Glomerular endothelial cell (primary cell): ENCODE measurements at regions not wholly inside any gene's neighbourhood (a gene's known extent, or its start where the extent isn't known, plus 50 kb on each side); places are given as distances from the start of the nearest gene placed in this dataset.

ENCODE experiments used
- DNase-seq: peaks from one replicate; pipeline ENCODE4 v3.0.0-alpha.2; 2011; ENCODE audit warnings: low read depth, low spot score; ENCODE audit errors: extremely low read depth

DNA sequence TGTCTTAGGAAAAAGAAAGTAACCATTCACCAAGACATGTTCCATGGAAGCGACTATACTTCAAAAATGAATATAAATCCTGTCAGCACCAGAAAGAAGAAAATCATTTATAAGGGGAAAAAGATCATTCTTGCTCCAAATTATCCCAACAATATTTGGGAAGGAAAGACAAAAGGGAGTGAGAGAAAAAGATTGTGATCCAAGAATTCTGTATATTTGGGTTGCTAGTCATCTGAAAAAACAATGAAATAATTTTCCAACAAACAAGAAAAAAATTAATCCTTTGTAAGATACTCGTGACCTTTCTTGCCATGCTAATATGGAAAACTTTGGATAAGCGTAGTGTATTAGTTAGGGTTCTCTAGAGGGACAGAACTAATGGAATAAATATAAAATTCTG is 163.2 kb upstream of the ZNF32 start:
- DNase-seq: no peak

DNA sequence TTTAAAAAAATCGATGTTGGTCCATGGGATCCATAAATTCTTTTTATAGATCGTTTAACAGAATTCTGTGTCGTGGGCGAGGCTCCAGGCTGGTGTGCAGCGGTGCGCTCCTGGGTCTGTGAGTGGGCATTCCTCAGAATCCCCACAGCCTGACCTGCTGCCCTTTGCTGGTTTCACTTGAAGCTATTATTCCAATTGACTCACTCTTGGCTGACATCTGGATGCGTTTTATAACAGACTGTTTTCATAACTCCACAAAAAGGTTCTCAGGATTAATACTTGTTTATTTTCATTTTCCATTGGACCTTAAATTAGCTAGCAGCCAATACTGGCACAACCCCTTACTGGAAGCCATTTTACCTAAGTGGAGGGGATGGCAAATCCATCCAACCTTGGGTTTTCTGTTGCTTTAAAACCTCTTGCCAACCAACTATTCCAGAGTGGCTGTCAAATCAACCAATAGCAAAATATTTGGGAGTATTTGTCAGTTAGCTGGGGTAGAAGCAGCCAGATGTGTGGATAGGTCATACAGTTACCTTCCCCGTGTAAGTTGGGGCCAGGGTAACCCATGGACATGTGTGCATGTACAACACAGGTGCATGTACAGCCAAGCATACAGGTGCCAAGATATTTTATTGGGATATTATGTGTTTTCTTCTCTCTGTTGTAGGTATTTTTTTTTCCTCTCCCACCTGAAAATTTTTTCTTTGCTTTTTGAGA is 160.7 kb upstream of the ZNF32 start:
- no peak for DNase-seq

DNA sequence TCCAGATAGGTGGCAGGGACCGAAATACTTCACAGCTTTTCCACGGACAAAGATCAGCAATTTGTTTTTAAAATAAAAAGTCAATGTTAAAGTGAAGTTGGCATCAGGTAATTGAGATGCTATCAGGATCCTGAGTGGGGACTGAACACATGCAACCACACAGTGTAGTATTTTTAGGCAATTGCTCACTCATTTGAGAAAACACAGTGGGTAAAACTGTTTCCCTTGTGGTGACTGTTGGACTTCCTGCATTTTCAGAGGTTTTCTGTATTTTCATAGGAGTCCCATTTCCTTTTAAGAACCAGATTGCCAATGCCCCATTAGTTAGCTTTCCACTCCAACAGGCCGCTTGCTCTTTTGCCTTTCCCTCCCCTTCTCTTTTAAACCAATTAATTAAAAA is 159.5 kb upstream of the ZNF32 start:
- no peak for DNase-seq

DNA sequence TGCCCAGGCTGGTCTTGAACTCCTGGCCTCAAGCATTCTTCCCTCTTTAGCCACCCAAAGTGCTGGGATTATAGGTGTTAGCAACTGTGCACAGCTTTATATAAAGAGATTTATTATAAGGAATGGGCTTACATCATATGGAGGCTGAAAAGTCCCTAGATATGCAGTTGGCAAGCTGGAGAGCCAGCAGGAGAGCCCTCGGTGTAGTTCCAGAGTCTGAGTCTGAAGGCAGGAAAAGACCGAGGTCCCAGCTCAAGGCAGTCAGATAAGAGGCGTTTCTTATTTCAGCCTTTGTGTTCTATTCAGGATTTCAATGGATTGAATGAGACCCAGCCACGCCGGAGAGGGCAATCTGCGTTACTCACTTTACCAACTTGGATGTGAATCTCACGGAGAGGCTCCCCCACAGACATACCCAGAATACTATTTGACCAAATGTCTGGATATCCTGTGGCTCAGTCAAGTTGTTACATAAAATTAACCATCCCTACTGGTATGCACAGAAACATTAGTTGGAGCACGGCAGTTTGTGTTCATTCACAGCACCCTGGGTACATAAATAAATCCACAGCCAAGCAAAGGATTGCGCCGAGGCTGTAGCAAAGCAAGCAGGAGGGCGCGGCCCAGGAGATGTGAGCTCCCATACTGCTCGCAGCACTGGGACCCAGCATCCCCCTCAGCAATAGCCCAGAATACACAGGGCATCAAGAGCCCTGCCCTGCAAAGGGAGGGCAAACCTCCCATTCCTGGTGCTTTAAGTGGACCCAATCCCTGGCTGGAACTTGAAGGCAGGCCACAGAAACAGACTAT is 158.4 kb upstream of the ZNF32 start:
- DNase-seq: no peak

DNA sequence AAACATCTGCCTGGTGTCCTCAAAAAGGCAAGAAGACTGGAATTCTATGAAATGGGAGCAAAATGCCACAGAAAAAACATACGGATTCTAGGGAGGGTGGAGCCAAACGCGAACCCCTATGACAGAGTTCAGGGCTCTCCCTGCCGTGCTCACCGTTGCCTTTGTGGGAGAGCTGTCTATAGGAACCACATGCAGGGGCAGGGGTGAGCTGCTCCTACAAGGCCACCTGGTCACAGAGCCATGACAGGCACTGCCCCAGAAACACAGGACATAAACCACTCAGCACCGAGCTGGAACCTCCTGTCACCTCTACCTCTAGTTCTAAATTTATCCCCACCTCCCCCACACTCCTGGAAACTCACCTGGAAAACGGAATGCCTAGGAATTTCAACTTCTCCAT is 155.1 kb upstream of the ZNF32 start:
- DNase-seq: no peak

DNA sequence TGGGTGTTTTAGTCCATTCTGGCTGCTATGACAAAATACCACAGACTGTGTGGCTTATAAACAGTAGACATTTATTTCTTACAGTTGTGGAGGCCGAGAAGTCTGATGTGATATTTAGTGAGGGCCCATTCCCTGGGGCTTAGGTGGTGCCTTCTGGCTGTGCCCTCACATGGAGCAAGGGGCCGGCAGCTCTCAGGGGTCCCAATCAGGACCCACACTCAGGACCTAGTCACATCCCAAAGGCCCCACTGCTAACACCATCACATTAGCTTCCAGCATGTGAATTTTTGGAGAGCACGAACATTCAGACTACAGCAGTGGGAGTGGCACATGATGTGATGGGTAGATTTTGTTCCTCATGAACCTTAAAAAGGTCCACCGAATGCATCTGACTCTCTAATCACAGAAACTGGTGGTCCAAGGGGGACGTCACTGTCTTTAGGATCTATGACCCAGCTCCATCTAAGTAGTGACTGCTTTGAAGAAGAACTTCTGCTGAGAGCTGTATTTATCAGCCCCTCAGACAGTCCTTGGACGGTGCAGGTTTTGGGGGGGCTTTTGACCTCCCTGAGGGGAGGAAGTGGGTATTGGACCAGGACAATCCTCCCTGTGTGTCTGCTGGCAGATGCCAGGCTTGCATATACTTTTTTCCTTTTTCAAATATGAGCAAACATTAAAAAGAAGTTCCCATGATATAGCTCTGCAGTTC is 154.5 kb upstream of the ZNF32 start:
- DNase-seq: no peak

DNA sequence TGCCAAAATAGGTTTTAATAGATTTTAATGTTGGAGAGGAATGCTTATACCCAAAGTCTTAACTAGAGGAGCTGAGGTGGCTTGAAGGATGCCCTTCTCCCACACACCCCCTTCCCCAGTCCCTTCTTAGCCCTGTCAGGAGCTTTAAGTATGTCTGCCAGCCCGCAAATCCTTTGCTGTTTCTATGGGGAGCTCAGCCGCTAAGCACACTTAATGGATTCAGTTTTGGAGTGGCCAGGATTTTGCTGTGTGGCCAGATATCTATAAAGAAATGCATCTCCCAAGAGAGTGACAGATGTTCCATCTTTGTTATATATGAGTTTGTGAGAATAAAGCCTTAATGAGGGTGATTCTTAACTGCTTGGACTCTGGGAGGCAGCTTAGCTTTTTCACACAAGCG is 152.9 kb upstream of the ZNF32 start:
- no peak for DNase-seq

DNA sequence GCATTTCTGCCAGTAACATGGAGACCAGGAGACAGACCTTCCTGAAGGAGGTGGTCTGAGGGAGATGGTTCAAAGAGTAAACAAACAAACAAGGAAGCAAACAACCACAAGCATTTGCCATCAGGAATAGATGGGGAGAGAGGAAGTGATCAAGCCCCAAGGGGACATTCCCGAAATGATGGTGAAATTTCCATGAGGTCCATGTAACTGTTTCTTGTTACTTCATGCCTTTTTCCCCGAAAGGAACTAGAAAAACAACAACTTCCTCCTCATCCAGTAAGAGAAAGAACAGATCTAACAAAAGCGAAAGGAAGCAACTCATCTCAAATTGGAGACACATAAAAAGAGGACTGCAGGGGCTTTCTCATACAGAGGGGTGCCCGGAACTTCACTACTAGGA is 152.5 kb upstream of the ZNF32 start:
- DNase-seq: no peak

DNA sequence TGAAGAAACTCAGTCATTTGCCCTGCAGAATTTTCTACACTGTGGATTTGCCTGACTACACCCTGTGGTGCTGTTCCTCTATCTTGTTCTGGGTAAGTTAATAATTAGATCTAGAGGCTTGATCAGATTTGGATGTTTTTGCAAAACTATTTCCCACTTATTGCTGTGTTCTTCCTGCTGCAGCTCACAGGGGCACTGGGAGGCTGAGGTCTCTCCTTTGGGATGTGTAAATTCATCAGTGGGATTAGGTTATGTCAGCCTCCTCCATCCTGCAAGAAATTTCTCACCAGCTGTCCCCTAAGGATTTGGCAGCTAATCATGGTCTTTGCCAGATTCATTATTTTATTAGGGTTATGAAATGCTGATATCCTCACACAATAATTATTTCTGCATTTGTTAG is 148.1 kb upstream of the ZNF32 start:
- DNase-seq: no peak

DNA sequence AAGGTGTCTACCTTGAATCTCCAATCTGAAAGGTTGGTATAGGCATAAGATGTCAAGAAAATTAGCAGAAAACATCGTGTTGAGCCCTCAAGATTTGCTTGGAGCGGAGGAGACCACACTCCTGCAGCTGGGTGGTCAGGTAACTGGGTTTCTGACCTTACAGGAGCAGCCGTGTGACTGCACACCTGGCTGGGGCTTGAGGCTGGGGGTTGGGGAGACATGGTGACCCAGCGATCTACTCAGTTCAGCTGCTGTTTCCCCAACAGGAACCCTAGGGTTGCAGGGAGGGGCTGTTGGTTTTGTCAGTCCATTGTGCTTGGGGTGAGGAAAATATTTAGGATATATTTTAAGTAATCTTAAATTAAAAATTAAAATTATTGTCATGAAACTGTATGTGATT is 147.0 kb upstream of the ZNF32 start:
- DNase-seq: no peak

DNA sequence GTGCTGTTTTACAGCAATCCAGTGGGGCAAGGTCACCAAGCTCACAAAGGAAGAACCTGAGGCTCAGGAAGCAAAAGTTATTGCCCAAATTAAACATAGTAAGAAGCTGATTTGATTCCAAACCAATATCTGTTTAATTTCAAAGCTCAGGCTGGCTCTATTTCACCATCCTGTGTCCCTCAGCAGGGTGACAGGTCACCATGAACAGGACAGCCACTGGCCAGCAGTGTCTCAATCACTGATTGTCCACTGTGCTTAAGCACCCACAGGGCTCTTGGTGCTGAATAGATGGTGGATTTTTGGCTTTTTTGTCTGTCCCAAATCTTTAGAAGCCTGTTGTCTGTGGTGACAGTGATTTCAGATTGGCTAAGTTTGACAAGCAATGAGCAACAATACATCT is 146.4 kb upstream of the ZNF32 start:
- DNase-seq: no peak

DNA sequence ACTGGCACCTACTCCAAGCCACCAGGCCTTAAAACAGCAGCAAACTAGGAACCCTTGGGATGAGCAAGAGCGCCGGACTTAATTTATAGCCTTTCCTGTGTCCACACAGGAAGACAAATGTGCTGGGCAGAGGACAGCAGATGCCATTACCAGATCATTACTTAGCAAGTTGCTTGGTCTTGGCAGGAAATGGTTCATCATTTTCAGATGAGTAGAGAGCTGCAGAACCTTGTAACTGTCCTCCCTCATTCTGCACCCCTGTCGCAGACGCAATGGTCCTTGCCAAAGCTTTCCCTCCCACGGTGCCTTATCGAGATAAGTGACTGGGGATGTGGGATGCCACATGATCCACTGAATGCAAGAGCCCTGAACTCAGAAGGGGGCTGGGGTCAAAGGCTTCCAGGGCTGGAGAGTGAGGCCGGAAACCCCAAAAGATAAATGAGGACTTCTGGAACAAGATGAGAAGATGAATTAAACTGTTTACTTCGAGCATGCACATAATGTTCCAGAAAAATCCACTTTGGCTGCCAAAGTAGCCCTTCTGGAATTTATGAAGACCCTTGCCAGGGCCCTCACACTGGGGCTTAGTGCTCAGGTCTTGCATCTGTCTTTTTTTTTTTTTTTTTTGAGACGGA is 145.6 kb upstream of the ZNF32 start:
- DNase-seq: no peak

DNA sequence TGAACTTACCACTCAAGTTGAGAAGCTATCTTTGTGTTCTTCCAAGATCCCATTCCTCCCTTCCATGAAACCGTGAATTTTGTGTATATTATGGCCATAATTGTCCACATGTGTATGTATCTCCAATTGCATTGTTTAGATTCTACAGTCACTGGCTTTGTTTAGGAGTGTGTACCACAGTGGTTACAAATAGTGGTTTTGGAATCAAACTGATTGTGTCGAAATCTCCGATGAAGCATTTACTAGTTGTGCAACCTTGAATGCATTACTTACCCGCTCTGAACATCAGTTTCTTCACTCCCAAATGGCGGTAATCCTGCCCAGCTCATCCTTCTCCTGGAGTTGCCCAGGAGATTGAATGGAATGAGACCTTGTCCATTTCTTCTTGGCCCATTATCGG is 145.0 kb upstream of the ZNF32 start:
- DNase-seq: no peak

DNA sequence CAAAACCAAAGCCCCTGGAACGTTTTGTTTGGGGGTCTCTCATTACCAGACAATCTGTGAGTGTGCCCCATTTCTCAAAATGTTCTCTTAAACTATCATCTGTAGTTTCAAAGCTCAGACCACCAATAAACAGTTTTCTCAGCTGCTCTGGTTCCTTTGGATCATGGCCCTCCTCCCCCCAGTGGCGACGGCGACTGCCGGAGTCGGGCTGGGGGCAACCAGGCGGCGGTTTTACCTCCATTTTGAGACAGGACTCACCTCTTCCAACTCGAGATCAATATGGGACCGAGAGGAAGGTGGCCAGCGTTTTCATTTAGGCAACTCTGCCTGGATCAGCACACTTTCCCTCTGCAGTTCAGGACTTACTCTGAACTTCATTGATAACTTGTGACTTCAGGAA is 141.5 kb upstream of the ZNF32 start:
- no peak for DNase-seq

DNA sequence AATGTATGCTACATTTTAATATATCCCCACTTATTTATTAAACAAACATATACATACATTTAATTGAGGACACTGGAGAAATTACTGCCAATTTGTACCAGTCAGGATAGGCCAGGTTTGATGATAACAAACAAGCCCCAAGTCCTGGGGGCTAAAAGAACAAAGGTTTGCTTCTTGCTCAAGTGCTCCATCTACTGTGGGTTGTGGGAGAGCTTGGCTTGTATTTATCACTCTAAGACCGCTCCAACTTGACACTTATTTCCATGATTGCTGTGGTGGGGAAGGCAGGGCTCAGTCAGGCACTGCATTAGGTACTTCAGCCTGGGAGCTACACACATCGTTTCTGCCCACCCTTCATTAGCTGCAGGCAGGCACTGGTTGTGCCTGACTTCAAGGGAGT is 136.6 kb upstream of the ZNF32 start:
- DNase-seq: no peak

DNA sequence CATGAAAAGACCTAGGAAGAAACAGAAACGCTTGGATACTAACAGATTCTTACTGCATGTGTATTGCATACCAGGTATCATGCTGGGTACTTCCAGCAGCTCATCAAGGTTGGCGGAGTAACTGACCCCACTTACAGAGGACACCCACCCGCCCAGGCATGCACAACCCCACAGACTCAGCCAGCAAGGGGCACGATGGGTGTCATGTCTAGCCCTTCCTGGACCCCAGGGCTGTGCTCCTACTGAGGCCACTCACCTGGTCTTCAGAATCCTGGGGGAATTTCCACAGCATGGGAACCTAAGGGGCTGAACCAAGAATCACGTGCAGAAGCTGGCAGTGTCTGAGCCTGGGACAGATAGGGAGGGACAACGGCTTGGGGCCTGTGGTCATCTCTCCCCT is 134.1 kb upstream of the ZNF32 start:
- no peak for DNase-seq

DNA sequence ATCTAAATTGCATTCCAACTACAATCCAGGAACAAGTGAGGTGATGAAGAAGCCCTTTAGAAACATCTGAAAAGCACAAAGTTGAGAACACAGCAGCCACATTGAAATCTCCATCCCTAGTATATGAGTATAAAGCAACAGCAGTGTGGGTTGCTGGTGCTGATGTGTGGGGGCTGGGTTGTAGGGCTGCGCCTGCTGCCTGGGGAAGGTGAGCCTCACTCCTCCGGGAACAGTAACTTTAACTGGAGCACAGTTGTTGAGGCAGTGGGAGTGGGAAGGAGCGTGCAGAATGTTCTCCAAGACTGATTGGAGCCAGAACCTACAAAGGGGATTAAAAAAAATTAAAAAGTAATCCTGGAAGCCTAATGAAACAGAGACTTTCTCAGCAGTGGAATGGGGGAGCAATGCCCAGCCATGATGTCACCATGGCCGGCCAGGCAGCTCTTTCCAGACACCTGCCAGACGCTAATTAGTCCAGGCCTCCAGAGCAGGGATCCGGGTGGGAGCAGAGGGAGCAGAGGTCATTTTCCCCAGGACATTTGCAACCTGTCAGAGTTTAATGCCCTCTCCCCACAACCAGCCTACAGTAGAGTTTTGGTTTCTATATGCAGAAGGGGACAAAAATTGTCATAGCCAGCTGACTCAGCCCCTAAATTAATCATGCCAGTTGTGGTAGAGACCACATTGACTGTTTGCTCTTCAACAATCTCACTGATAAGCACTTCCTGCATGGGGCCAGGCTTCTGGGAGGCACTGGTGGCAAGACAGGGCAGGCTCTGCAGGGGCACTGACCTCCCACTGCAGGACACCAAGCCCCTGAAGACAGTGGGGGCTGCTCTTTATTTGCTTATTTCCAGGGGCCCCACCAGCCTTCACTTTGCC is 133.0 kb upstream of the ZNF32 start:
- no peak for DNase-seq

DNA sequence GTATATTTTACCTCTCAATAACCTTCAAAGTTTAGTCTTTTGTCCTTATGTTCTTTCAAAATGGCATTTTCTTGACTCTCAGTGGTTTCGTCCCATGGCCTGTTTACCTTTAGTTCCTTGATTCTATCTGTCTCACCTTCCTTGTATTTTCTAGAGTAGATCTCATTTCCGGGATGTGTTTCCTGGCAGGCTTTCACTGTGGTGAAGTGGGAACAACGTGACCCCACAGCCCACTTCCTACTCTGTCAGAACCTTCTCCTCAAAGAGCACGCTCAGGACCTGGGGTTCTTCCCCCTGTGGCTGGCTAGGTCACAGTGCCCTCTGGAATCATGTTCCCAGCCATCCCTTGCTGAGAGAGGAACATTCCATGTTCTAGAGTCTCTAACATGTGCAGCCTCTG is 129.9 kb upstream of the ZNF32 start:
- DNase-seq: no peak

DNA sequence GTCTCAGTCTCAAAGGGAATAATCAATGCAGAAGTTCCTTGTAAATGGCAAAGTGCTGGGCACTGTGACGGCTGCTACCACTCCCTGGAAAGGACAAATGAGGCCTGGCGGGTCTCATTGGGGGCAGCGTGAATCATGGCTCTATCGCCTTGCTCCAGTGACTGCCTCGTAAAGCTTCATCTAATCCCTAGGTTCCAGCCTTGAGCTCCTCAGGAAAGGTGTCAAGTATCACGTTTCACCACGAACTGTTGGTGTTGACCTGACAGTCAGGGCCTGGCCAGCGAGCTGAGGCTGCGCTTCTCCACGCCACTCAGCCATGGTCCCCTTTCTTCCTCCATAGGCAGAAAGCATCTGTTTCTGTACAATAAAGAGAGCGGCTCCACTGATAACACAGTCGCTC is 126.7 kb upstream of the ZNF32 start:
- DNase-seq: no peak

DNA sequence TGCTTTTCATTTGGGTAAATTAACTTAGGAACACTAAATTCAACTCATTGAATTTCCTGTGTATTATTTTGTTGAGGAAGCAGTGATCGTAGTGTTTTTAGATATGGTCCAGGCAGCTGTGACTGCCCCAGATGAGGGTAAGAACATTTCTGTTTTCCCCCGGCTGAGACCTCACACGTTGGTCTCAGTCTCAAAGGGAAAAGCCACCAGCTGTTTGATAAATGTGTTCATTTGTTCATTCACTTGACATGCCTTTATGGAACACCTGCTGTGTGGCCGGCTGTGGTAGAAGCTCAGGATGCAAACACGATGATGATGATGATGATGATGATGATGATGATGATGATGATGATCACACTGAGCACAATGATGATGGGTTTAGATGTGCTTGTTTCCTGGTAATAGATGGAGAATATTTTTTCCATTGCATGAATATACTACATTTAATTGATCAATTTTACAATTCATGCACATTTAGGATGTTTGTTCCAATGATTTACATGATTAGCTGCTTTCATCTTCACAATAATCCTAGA is 125.6 kb upstream of the ZNF32 start:
- DNase-seq: no peak
